AG20443 (cell line): ENCODE measurements at regions not wholly inside any gene's neighbourhood (a gene's known extent, or its start where the extent isn't known, plus 50 kb on each side); places are given as distances from the start of the nearest gene placed in this dataset.

Experiments used
- DNase-seq: peaks from one replicate; pipeline ENCODE4 v3.0.0; 2012; ENCODE audit warnings: low spot score, mixed read lengths

DNA sequence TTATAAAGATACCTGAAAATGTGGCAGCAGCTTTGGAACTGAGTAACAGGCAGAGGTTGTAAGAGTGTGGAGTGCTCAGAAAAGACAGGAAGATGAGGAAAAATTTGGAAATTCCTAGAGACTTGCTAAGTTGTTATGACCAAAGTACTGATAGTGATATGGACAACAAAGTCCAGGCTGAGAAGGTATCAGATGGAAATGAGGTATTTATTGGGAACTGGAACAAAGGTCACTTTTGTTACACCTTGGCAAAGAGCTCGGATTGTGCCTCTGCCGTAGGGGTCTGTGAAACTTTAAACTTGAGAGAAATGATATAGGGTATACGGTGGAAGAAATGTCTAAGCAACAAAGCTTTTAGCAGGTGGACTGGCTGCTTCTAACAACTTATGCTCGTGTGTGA is 419.9 kb downstream of the PCDH17 start:
- DNase-seq, result no peak

GRCh38 chr13:58051807-58052375 is 420.3 kb downstream of the PCDH17 start:
- DNase-seq, result no peak

DNA sequence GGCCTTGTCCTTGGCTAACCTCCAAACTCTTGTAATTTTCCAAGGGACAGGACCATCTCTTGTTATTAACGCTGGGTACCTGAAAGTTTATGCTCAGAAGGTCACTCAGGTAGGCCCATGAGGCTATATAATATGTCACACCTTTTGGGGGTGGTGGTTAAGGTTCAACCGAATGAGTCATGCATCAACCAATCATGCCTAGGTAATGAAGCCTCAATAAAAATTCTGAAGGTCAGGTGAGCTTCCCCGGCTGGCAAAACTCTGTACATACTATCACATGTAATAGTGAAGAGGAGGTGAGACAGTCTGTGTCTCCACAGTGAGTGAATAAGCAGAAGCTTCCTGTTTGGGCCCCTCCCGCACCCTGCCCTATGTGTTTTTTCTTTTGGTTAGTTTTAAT is 424.9 kb downstream of the PCDH17 start:
- DNase-seq, result no peak

DNA sequence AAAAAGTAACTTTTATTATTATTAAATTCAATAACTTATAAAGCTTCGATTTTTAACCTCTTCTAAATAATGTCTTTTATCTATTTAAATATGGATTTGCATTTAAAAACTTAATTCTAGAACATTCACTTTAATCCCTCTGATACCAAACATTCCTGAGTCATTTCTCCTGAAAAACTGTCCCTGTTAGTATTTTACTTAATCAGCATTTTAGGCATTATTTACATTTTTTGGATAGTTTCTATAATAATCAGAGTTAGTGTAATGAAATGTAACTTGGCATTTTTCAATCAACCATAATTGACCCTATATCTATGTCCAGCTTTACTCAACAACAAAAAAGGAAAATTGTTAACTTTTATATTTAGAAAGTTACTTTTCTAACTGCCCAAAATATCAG is 428.1 kb downstream of the PCDH17 start:
- DNase-seq, result no peak

DNA sequence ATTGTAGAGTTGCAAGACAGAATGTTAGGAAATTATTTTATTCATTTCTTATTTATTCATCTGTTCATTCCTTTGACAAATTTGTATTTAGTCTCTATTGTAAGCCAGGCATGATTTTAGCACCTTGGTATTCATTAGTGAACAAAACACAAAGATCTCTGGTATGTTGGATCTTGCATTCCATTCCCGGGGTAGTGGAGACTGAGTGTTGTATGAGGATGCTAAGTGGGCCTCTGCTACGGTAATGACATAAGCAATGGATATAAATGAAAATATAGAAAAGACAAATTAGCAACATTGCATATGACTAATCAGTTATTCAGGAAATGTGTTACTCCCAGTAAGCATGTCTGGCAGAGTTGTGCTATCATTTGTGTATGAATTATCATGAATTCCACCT is 449.3 kb downstream of the PCDH17 start:
- no peak for DNase-seq

- no peak for DNase-seq
Measured at GRCh38 chr13:58081301-58081820, 449.8 kb downstream of the PCDH17 start.

GRCh38 chr13:58083064-58083463 is 451.5 kb downstream of the PCDH17 start:
- no peak for DNase-seq

GRCh38 chr13:58085274-58085673 is 453.7 kb downstream of the PCDH17 start:
- DNase-seq, result no peak

DNA sequence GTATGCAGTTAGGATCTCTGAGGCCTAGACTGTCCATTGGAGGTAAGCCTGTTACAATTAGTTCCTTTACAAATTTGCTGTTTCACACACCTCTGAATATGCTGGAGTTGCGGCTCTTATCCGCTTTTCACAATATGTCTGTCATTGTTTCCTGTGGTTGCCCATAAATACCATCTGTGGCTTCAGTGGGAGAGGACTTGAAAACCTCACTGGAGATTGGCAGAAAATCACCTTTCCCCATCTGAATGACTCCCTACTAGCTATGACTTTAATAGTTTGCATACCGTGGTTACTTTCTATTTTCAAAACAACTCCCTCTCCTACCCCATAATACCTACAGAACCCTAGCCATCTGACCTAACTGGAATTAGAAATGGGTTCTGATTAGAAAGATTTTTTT is 454.3 kb downstream of the PCDH17 start:
- no peak for DNase-seq

GRCh38 chr13:58087566-58087965 is 456.0 kb downstream of the PCDH17 start:
- DNase-seq, result no peak

DNA sequence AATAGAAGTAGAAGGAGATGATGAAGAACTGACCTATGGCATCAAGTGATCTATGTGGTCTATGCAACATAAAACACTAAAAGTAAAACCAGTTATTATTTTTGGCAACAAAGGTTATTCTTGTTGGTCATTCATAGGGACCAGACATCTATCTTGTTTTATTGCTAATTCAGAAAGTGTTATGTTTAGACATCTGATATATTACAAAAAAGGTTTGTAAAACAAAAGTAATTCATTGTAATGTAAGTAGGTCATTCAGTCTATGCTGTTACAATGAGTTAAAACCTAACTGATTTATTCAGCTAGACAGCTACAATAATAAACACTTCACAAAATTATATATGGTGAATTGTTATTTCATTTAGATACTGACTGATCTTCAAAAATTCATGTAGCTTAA is 461.9 kb downstream of the PCDH17 start:
- DNase-seq, result no peak

DNA sequence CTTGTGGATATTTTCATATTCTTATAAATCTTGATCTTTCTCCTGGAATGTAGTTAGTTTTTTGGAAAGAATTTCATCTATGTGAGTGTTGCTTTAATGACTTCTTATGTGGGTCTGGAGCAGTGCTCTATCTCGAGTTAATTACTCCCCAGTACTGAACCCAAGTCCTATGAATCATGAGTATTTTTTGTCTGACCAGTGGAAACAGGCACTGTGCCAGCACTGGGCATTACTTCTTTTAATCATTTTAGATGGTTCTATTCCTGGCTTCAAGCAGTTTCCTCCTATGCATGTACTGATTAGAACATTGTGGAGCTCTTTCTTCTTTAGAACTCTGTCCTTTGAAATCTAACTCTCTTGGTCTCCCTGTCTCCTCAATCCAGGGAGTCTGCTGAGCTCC is 466.3 kb downstream of the PCDH17 start:
- no peak for DNase-seq

- no peak for DNase-seq
Measured at GRCh38 chr13:58119351-58119750, 487.8 kb downstream of the PCDH17 start.

DNA sequence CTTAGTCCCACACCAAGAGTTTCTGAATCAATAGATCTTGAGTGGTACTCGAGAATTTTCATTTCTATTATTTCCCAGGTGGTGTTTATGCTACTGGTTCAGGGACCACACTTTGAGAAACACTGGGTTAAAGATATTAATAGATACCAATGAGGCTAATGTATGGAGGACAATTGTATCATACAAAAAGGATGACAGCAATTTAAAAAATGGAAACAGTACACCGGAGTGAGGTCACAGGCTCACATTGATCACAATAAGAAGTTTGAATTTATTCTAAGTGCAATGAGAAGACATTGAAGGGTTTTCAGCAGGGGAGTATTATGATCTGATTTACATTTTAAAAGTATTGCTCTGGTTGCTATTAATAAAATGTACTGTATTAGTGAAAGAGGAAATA is 488.3 kb downstream of the PCDH17 start:
- no peak for DNase-seq

GRCh38 chr13:58126496-58126895 is 495.0 kb downstream of the PCDH17 start:
- DNase-seq, result no peak

- DNase-seq, result no peak
Measured at GRCh38 chr13:58134012-58134411, 502.5 kb downstream of the PCDH17 start.

DNA sequence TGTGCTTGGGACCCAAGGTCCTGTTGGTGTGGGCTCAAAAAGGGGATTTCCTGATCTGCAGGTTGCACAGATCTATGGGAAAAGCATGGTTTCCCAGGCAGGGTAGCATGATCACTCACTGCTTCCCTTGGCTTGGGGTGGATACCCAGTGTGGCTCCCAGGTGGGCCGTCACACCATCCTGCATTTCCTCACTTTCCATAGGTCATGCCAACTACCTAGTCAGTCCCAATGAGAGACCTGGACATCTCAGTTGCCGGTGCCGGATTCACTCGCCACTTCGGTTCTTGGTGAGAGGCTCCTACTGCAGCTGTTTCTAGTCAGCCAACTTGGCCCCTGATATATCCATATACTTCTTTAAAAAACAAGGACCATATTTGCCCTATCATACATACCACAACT is 503.0 kb downstream of the PCDH17 start:
- no peak for DNase-seq

DNA sequence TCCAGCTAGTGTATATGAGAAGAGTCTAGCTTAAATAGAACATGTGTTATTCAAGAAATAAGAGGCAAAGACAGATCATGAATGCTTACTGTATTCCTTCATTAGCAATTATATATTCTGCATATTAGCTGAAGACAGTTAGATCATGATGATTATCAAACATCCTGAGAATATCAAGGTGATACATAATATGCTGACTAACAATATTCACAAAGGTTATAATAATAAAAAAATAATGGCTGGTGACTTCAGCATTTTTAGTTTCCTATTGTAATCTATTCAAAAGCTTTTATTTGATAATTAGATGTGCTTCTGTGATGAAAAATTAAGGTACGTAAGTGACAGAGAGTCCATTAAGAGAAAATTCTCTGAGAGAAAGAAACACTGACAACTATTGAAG is 511.4 kb downstream of the PCDH17 start:
- no peak for DNase-seq

DNA sequence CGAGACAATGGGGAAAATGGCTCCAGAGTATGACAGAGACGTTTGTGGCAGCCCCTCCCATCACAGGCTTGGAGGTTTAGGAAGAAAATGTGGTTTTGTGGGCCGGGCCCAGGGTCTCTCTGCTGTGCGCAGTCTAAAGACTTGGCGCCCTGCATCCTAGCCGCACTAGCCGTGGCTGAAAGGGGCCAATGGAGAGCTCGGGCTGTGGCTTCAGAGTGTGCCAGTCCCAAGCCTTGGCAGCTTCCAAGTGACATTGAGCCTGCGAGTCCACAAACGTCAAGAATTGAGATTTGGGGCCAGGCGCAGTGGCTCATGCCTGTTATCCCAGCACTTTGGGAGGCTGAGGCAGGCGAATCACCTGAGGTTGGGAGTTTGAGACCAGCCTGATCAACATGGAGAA is 513.1 kb downstream of the PCDH17 start:
- no peak for DNase-seq

DNA sequence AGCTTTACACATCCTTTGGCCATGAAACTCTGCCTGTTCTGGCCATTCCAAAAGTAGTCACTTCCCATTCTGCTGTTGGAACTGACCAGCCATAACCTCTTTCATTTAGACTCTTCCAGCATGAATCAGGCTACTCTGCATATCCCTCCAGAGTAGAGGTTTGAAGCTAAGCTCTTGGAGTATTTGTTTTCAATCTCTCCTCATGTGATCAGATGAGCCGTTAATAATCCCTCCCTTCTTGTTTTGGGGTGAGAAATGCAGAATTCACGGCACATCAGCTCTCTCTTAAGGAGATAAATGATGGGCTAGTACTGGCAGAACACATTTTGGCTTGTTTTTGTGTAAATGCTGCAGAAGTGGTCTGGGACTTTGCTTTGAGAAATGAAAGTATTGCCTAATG is 519.9 kb downstream of the PCDH17 start:
- DNase-seq, result no peak

- no peak for DNase-seq
Measured at GRCh38 chr13:58160980-58161379, 529.4 kb downstream of the PCDH17 start.

DNA sequence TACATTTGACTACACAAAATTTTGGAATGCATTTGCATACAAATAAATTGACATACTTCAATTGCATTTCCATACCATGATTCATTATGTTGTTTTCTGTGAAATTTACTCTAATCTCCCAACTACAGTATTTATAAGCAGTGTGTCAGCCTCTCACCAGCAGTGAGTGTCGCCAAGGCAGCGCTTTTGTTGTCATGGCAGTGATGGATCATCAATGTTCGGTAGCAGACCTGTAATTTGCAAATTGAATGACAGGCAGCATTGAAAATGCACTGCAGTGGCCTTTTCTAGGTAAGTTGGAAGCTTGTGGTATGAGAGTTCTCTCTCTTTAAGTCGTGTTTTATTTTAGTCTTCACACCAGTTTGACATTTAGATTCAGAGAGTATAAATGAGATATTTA is 534.1 kb downstream of the PCDH17 start:
- no peak for DNase-seq

GRCh38 chr13:58181111-58181510 is 549.6 kb downstream of the PCDH17 start:
- DNase-seq, result no peak

DNA sequence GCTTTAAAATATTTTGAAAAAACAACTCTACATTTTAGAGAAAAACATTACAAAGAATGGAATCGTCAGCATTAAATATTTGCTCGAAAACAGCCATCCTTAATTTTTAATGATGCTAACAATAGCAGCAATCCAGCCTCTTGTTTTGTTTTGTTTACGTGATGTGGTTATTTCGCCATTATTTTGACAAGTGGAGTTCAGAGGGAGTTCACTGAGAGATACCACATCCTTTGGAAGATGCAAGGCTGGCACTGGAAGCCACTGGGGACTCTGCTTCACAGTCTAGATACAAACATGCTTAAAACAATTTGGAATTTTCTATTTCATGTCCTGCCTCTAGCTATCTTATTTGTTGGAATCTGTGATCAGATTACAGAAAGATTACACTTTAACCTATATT is 556.3 kb downstream of the PCDH17 start:
- DNase-seq, result no peak

DNA sequence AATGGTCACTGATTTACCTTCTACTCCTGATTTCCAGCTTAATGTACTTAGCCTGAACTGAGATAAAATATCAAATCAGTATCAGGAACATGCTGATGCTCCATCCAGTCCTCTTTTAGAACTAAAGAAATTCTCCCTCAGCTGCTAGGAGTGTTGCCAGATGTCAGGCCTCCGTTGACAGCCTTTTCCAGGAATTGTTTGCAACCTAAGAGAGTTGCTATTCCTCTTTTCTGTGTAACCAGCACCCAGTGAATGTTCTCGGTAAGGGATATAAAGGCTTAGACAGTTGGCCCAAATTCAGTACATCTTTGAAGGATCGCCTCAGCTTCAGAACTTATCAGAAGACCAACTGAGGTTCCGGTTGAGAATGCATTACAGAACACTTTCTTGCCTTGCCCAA is 559.0 kb downstream of the PCDH17 start:
- DNase-seq, result no peak
